Caco-2 (cell line): ENCODE measurements at regions not wholly inside any gene's neighbourhood (a gene's known extent, or its start where the extent isn't known, plus 50 kb on each side); places are given as distances from the start of the nearest gene placed in this dataset.
A peak's percentile ranks its signal among the peaks of the same experiment; 100 is the strongest.
"Not testable (repeated sequence)": the region's sequence is repeated elsewhere in the genome, so short reads cannot be mapped to it uniquely, and the experiment has no call there.

Experiments used
- BruUV-seq: library from RNA; stranded (reverse); fragments of 400-500 nt; replicated peaks from 2 replicates; lab custom pipeline; 2021; lab: Mats Ljungman, UMichigan
- CTCF ChIA-PET: fragments of 300-600 bp; sonication (Branson Sonifier 250); formaldehyde crosslinking; loops from one replicate; lab custom pipeline; 2022; ENCODE audit warnings: antibody characterized with exemption; lab: Charles Lee
- POLR2A ChIA-PET: fragments of 300-600 bp; sonication (Branson Sonifier 250); formaldehyde crosslinking; loops from one replicate; lab custom pipeline; 2022; ENCODE audit warnings: antibody characterized with exemption; lab: Charles Lee
- DNase-seq, 2 experiments: peaks; one replicate each; pipeline versions ENCODE4 v3.0.0 to v3.0.0-alpha.2; 2020 to 2022
- H3K27me3 ChIP-seq: replicated peaks from 2 replicates; pipeline ENCODE4 v1.6.0; 2011; ENCODE audit warnings: low read length; ENCODE audit not compliant: control insufficient read depth, insufficient read depth
- H3K36me3 ChIP-seq: 2 replicates; pipeline ENCODE4 v1.5.1; 2011; ENCODE audit warnings: low read length; ENCODE audit not compliant: control insufficient read depth, insufficient read depth
- H3K4me1 ChIP-seq: fragments of 250-450 bp; sonication (Bioruptor Pico); 2 replicates; pipeline ENCODE4 v1.5.1; 2020; ENCODE audit warnings: mild to moderate bottlenecking
- H3K4me3 ChIP-seq: 2 replicates; pipeline ENCODE4 v1.5.1; 2011; ENCODE audit warnings: low read depth, mild to moderate bottlenecking, control low read depth, low read length
- H3K9me3 ChIP-seq: fragments of 250-450 bp; sonication (Bioruptor Pico); 2 replicates; pipeline ENCODE4 v1.5.1; 2020; ENCODE audit warnings: mild to moderate bottlenecking, moderate library complexity
- H3K27ac Mint-ChIP-seq: one replicate; pipeline ENCODE4 v1.8.0; 2022; ENCODE audit warnings: mixed read lengths; ENCODE audit not compliant: unreplicated experiment
- H3K27me3 Mint-ChIP-seq: one replicate; pipeline ENCODE4 v1.8.0; 2022; ENCODE audit warnings: mixed read lengths; ENCODE audit not compliant: insufficient read depth, unreplicated experiment
- H3K36me3 Mint-ChIP-seq: one replicate; pipeline ENCODE4 v1.8.0; 2022; ENCODE audit warnings: mild to moderate bottlenecking, mixed read lengths; ENCODE audit not compliant: insufficient read depth, unreplicated experiment
- H3K4me1 Mint-ChIP-seq: one replicate; pipeline ENCODE4 v1.8.0; 2022; ENCODE audit warnings: low read depth, mixed read lengths; ENCODE audit not compliant: unreplicated experiment
- H3K4me3 Mint-ChIP-seq: one replicate; pipeline ENCODE4 v1.8.0; 2022; ENCODE audit warnings: mild to moderate bottlenecking, moderate library complexity, mixed read lengths; ENCODE audit not compliant: unreplicated experiment
- H3K9me3 Mint-ChIP-seq: one replicate; pipeline ENCODE4 v1.8.0; 2022; ENCODE audit warnings: mixed read lengths; ENCODE audit not compliant: unreplicated experiment
- intact Hi-C: fragments of 100-400 bp; cut with micrococcal nuclease; formaldehyde crosslinking; loops from one replicate; pipeline ENCODE4 v1.10.0; 2022; ENCODE audit not compliant: unreplicated experiment
- TF ChIP-seq, protein P1 (sequence below), 2 experiments: fragments of 200-600 bp in 1 of 2; IDR thresholded peaks; 1 replicate in 1 of 2; 2 replicates in 1 of 2; pipeline versions ENCODE4 v1.5.1 to v1.8.0; 2011 to 2022; ENCODE audit warnings: antibody characterized with exemption in 1 of 2, control low read depth in 1 of 2, inconsistent platforms in 1 of 2, low read depth in 1 of 2, low read length in 1 of 2, mild to moderate bottlenecking in 1 of 2, moderate library complexity in 1 of 2; ENCODE audit not compliant: insufficient read depth in 1 of 2, severe bottlenecking in 1 of 2, unreplicated experiment in 1 of 2

DNA sequence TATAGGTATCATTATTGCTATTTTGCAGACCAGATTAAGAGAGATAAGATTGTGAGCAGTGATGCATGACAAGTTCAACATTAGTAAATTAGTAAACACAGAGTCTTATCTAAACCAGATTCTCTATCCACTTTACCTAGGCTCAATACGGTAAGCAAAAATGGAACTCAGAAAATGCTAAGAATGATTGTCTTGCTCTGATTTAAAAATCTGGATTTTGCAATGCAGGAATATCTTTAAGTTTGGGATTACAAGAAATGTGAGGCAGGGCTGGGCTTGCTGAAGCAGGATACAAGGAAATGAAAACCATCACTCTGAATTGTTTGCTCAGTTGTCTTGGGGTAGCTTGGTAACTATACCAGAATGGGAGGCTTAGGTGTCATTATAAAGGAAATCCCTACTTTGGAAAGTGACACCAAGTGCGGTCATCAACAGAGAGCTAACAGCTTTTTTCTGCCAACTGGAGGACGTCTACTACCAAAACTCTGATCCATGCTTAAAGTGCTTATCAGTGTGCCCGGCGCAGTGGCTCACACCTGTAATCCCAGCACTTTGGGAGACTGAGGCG is 332.7 kb upstream of the RUNX1 start:
- intact Hi-C loops: loop anchor here (1.0 kb wide), 1 partner anchor 474 kb away; no protein-coding TSS in a partner anchor
- Mint-ChIP-seq H3K36me3 (no peaks in the 10 kb centered on the region), H3K27ac (no peak overlapping the region), H3K9me3 (peaks cover 12% of the 10 kb centered on the region), H3K27me3 (no peaks in the 10 kb centered on the region), H3K4me1 (peaks cover 8% of the 10 kb centered on the region), H3K4me3 (no peak overlapping the region)
- no peaks in the 10 kb centered on the region for H3K27me3 ChIP-seq
- TF ChIP-seq, protein P1, sequence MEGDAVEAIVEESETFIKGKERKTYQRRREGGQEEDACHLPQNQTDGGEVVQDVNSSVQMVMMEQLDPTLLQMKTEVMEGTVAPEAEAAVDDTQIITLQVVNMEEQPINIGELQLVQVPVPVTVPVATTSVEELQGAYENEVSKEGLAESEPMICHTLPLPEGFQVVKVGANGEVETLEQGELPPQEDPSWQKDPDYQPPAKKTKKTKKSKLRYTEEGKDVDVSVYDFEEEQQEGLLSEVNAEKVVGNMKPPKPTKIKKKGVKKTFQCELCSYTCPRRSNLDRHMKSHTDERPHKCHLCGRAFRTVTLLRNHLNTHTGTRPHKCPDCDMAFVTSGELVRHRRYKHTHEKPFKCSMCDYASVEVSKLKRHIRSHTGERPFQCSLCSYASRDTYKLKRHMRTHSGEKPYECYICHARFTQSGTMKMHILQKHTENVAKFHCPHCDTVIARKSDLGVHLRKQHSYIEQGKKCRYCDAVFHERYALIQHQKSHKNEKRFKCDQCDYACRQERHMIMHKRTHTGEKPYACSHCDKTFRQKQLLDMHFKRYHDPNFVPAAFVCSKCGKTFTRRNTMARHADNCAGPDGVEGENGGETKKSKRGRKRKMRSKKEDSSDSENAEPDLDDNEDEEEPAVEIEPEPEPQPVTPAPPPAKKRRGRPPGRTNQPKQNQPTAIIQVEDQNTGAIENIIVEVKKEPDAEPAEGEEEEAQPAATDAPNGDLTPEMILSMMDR (IDR thresholded peaks at IDR 0.05; ENCODE audit: insufficient read depth in 1 of 2, low read depth in 1 of 2, low read length in 1 of 2, severe bottlenecking in 1 of 2, unreplicated experiment in 1 of 2): no peak
- no peaks in the 10 kb centered on the region for H3K9me3 ChIP-seq
- DNase-seq: peak in 1 of 2 experiments; percentile 9
- ChIA-PET CTCF (no interaction called here), POLR2A (no interaction called here)
- H3K4me1 ChIP-seq: peaks cover 7% of the 10 kb centered on the region; the same call in 1 of the 2 replicates
- H3K4me3 ChIP-seq: no peak overlapping the region
- BruUV-seq: no TSS peak
- H3K36me3 ChIP-seq: no peaks in the 10 kb centered on the region

- DNase-seq, H3K36me3 Mint-ChIP-seq, H3K4me3 ChIP-seq, intact Hi-C loops, BruUV-seq, POLR2A ChIA-PET, H3K4me1 Mint-ChIP-seq, CTCF ChIA-PET, H3K4me1 ChIP-seq, H3K36me3 ChIP-seq, H3K27me3 Mint-ChIP-seq, H3K9me3 ChIP-seq, H3K27ac Mint-ChIP-seq, H3K27me3 ChIP-seq, H3K4me3 Mint-ChIP-seq: not testable (repeated sequence)
- H3K9me3 Mint-ChIP-seq: peaks cover 12% of the 10 kb centered on the region
Measured at GRCh38 chr21:35380304-35380703, 331.2 kb upstream of the RUNX1 start.

GRCh38 chr21:35378881-35379280 is 329.8 kb upstream of the RUNX1 start:
- Histone ChIP-seq H3K4me1 (peaks cover 7% of the 10 kb centered on the region; the same call in 1 of the 2 replicates), H3K36me3 (no peaks in the 10 kb centered on the region), H3K4me3 (no peak overlapping the region), H3K9me3 (peaks cover 2% of the 10 kb centered on the region; the same call in 1 of the 2 replicates), H3K27me3 (no peaks in the 10 kb centered on the region)
- no peaks in the 10 kb centered on the region for H3K36me3 Mint-ChIP-seq
- CTCF ChIA-PET: no interaction called here
- TF ChIP-seq, protein P1 (IDR thresholded peaks at IDR 0.05; ENCODE audit: insufficient read depth in 1 of 2, low read depth in 1 of 2, low read length in 1 of 2, severe bottlenecking in 1 of 2, unreplicated experiment in 1 of 2): no peak
- H3K27me3 Mint-ChIP-seq: no peaks in the 10 kb centered on the region
- H3K9me3 Mint-ChIP-seq: peaks cover 7% of the 10 kb centered on the region
- POLR2A ChIA-PET: no interaction called here
- no peak overlapping the region for H3K4me3 Mint-ChIP-seq
- no peak overlapping the region for H3K27ac Mint-ChIP-seq
- intact Hi-C loops: no loop called here
- no TSS peak for BruUV-seq
- no peak for DNase-seq
- H3K4me1 Mint-ChIP-seq: peaks cover 8% of the 10 kb centered on the region
